Progenitor cell of endocrine pancreas (in vitro differentiated cells): ENCODE measurements at regions not wholly inside any gene's neighbourhood (a gene's known extent, or its start where the extent isn't known, plus 50 kb on each side); places are given as distances from the start of the nearest gene placed in this dataset.

Experiments
- DNase-seq: peaks from one replicate; pipeline ENCODE4 v3.0.0; 2021; ENCODE audit warnings: low spot score; ENCODE audit not compliant: unreplicated experiment
- H3K27ac Mint-ChIP-seq: 2 replicates; pipeline ENCODE4 v1.8.0; 2021; ENCODE audit warnings: mild to moderate bottlenecking, moderate library complexity, mixed read lengths
- H3K27me3 Mint-ChIP-seq: 2 replicates; pipeline ENCODE4 v1.8.0; 2021; ENCODE audit warnings: mixed read lengths
- H3K36me3 Mint-ChIP-seq: 2 replicates; pipeline ENCODE4 v1.8.0; 2022; ENCODE audit warnings: mixed read lengths; ENCODE audit not compliant: insufficient read depth
- H3K4me1 Mint-ChIP-seq: 2 replicates; pipeline ENCODE4 v1.8.0; 2021; ENCODE audit warnings: low read depth, mixed read lengths
- H3K4me3 Mint-ChIP-seq: 2 replicates; pipeline ENCODE4 v1.8.0; 2021; ENCODE audit warnings: low read depth, mild to moderate bottlenecking, moderate library complexity, mixed read lengths
- H3K9me3 Mint-ChIP-seq: 2 replicates; pipeline ENCODE4 v1.8.0; 2021; ENCODE audit warnings: low read depth, mixed read lengths
- CTCF ChIP-seq: fragments of 200-600 bp; sonication (generic); IDR thresholded peaks from one replicate; pipeline ENCODE4 v1.5.0; 2021; ENCODE audit warnings: antibody characterized with exemption, mild to moderate bottlenecking; ENCODE audit not compliant: unreplicated experiment

GRCh38 chrX:5748586-5749150 lies 480.0 kb downstream of the NLGN4X start:
- Mint-ChIP-seq H3K9me3 (peaks cover 5% of the 10 kb centered on the region), H3K27ac (no peak overlapping the region), H3K4me3 (no peak overlapping the region), H3K36me3 (no peaks in the 10 kb centered on the region), H3K4me1 (no peaks in the 10 kb centered on the region), H3K27me3 (no peaks in the 10 kb centered on the region)
- no peak for DNase-seq
- no peak for TF ChIP-seq CTCF

GRCh38 chrX:5746231-5746630 lies 482.4 kb downstream of the NLGN4X start:
- H3K27ac Mint-ChIP-seq = no peak overlapping the region
- no peaks in the 10 kb centered on the region for H3K36me3 Mint-ChIP-seq
- peaks cover 1% of the 10 kb centered on the region for H3K9me3 Mint-ChIP-seq
- no peak for TF ChIP-seq CTCF
- no peaks in the 10 kb centered on the region for H3K27me3 Mint-ChIP-seq
- H3K4me3 Mint-ChIP-seq = no peak overlapping the region
- H3K4me1 Mint-ChIP-seq = no peaks in the 10 kb centered on the region
- DNase-seq = no peak

GRCh38 chrX:5733501-5733900 lies 495.2 kb downstream of the NLGN4X start:
- H3K9me3 Mint-ChIP-seq = peaks cover 7% of the 10 kb centered on the region
- H3K36me3 Mint-ChIP-seq = no peaks in the 10 kb centered on the region
- H3K4me3 Mint-ChIP-seq = no peak overlapping the region
- no peak overlapping the region for H3K27ac Mint-ChIP-seq
- H3K4me1 Mint-ChIP-seq = no peaks in the 10 kb centered on the region
- TF ChIP-seq CTCF = no peak
- no peaks in the 10 kb centered on the region for H3K27me3 Mint-ChIP-seq
- DNase-seq = no peak

GRCh38 chrX:5730556-5730955 lies 498.1 kb downstream of the NLGN4X start:
- Mint-ChIP-seq H3K9me3 (peaks cover 7% of the 10 kb centered on the region), H3K4me3 (no peak overlapping the region), H3K27me3 (no peaks in the 10 kb centered on the region), H3K36me3 (no peaks in the 10 kb centered on the region), H3K27ac (no peak overlapping the region), H3K4me1 (no peaks in the 10 kb centered on the region)
- TF ChIP-seq CTCF = no peak
- DNase-seq = no peak

GRCh38 chrX:5726224-5726623 lies 502.4 kb downstream of the NLGN4X start:
- Mint-ChIP-seq H3K27me3 (no peaks in the 10 kb centered on the region), H3K4me1 (no peaks in the 10 kb centered on the region), H3K4me3 (no peak overlapping the region), H3K36me3 (no peaks in the 10 kb centered on the region), H3K27ac (no peak overlapping the region), H3K9me3 (no peaks in the 10 kb centered on the region)
- no peak for TF ChIP-seq CTCF
- DNase-seq = no peak
